ENCODE measurements at regions not wholly inside any gene's neighbourhood (a gene's known extent, or its start where the extent isn't known, plus 50 kb on each side); places are given as distances from the start of the nearest gene placed in this dataset.
"Not testable (repeated sequence)": the region's sequence is repeated elsewhere in the genome, so short reads cannot be mapped to it uniquely, and the experiment has no call there.

DNA sequence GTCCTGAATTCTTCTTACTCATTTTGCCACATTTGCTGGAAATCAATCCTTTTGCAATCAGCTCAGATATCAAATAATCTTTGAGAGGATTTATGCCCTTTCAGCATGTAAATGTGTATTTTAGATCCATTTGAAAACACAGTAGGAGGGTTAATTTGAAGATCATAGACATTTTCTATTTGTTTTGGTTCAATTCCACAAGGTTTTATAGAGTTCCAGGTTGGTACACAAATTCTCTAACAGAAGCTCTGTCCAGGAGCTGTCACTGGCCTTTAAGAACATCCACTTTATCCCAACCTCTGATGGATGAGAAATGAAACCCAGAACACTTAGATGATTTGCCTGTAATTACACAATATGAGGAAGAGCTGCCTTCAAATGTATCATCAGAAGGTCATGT, 157.3 kb upstream of the CHAC2 start:
- no peak for DNase-seq

DNA sequence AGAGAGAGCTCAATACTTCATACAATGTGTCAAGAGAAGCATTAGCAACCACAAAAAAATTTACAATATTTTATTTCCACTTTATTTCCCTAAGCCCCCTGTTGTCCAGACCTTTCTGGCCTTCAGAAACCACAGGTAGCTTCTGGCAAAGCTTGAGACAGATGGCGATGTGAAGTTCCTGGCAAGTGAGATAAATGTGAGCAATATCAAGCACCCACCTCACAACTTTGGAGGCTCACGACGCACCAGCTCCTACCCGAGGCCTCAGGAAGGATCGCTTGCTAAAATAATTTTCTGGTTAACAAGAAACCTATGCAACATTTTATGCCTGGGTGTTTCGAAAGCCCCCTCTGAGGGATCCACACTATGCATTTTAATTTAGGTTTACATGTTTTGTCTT, 158.1 kb upstream of the CHAC2 start:
- no peak for DNase-seq

GRCh38 chr2:53608293-53608692, 159.3 kb upstream of the CHAC2 start:
- DNase-seq: no peak

DNA sequence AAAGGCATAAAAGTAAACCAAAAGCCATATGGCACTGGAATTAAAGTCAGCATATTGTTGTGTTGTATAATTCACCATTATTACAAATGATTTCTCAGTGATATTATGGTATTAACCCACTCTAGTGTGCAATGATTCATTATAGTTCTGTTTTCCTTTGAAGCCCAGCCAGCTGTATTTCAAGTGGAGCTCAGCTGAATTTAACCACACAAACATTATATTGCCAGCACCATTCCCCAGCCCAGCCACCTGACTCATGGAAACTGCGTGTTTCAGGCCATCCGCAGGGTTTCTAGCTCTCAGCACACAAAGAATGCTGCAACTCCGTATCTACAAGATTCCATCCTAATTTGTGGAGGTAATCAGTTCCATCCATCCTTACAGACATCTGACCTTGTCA, 166.8 kb upstream of the CHAC2 start:
- DNase-seq: no peak

DNA sequence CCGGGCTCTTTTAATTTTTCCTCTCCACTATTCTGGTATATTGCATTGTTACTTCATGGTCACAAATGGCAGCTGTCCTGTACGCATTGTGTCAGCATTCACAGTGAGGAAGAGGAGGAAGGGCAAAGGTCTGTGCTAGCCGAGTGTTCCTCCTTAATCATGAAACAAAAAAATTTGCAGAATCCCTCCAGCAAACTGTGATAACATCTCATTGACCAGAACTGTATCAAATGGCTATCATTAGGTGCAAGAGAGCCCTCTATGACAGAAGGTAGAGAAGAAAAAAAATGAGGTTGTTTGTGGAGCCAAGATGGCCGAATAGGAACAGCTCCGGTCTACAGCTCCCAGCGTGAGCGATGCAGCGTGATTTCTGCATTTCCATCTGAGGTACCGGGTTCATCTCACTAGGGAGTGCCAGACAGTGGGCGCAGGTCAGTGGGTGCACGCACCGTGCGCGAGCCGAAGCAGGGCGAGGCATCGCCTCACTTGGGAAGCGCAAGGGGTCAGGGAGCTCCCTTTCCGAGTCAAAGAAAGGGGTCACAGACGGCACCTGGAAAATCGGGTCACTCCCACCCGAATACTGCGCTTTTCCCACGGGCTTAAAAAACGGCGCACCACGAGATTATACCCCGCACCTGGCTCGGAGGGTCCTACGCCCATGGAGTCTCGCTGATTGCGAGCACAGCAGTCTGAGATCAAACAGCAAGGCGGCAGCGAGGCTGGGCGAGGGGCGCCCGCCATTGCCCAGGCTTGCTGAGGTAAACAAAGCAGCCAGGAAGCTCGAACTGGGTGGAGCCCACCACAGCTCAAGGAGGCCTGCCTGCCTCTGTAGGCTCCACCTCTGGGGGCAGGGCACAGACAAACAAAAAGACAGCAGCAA, 180.6 kb upstream of the CHAC2 start:
- not testable (repeated sequence) for DNase-seq

DNA sequence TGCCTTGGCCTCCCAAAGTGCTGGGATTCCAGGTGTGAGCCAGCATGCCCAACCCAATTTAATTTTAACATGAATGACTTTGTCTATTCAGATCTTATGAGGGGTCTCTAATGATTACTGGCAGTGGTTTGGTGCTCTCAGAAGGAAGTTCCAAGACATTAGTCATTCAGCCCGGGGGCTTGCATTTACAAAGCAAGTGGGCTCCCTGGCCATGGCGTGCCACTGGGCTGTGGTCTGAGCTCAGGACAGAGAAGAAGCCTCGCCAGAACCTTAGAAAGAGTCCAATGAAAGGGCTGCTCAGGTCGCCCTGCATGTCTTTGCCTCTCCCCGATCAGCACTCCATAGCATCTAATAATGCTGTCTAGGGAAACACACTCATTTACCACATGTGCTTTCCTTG, 182.6 kb upstream of the CHAC2 start:
- DNase-seq: no peak

DNA sequence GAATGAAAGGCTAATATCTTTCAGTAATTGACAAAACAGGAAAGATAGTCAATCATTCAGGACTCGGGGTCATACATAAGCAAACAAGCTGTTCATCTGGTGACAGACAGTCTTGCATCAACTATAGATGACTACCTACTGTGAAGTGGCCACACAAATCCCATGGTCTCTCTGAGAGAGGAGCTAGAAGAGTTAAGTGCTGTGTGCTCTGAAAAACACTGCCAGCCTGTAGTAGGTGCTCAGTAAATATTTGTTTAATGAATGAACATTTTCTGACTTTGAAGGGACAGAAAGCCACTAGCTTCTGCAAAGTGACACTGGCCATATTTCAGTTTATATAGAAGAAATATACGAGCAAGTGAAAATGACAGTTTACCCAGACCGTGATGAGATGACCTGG, 184.0 kb upstream of the CHAC2 start:
- no peak for DNase-seq

- DNase-seq: no peak
Measured at GRCh38 chr2:53582556-53582955, 185.0 kb upstream of the CHAC2 start.

GRCh38 chr2:53576166-53576565, 191.4 kb upstream of the CHAC2 start:
- DNase-seq: no peak

DNA sequence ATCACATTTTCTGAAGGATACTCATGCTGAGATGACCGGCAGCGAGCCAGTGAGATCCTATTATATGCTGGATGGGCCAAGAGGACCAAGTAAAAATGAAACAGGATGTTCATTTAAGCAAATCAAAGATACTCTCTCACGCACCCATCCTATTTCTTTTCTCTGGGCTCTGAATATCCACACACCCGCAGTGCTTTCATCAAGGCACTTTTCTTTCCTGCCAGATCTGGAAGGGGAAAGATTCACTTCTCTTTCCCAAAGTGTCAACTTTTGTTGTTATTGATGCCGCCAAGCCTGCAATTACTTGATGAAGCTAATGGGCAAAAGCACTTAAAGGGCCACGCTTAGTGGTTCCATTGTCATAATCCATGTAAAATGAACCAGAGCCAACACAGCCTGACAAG, 191.9 kb upstream of the CHAC2 start:
- DNase-seq: no peak

DNA sequence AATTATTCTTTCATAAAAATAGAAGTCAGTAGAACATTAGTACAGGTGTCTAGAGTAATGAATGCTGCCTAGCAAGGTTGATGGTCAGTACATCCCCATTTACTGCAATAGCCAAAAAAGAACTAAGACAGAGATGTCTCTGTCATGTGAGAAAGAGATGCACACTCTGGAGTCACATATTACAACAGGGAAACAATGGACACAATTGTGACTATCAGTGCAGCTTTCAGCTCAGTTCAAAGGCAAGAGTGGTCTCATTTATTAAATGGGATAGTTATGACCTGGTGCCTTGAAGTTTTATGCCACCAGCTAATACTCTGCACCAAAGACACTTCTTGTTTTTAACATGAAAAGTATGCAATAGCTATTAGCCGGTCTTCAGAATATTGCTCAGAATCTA, 194.9 kb upstream of the CHAC2 start:
- DNase-seq: no peak

DNA sequence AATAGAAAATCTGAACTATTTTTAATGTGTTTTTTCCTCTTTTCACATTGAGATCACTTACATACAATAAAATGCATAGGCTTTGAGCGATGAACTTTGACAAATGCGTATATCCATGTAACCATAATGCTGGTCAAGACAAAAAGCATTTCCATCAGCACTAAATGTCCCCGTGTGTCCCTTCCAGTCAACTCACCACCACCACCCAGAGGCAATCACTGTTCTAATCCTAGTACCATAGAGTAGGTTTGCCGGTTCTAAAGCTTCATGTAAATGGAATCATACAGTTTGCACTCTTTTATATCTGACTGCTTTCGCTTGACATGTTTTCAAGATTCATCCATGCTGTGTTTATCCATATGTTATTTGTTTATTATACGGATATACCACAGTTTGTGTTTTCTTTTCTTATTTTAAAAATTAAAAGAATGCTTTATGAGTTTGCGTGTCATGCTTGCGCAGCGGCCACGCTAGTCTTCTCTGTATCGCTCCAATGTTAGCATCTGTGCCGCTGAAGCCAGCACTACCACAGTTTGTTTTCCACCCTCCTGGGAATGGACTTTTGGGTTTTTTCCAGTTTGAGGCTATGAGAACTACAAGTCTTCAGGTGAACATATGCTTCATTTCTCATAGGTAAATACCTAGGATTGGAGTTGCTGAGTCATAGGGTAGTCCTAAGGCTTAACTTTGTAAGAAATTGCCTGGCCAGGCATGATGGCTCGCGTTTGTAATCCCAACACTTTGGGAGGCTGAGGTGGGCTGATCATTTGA, 197.5 kb upstream of the CHAC2 start:
- DNase-seq: no peak

GRCh38 chr2:53568469-53568868, 199.1 kb upstream of the CHAC2 start:
- no peak for DNase-seq

DNA sequence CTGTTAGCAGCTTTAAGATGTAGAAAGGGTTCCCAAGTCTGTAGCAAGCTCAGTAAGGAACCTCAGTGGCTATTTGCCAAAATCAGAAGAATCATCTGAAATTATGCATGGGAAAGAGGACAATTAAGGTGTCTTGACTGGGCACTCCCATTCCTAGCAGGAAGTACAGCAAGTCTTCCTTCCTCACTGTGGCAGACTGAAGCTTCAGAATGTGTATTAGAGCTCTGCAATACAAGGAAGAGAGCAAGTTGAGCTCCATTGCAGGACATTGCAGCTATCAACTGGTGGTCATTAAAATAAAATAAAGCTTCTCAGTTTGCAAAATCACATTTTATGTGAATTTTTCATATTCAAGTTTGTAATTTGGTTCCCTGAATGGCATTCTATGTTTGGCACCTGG, 200.5 kb upstream of the CHAC2 start:
- DNase-seq: no peak

GRCh38 chr2:53562407-53562806, 205.2 kb upstream of the CHAC2 start:
- DNase-seq: no peak

DNA sequence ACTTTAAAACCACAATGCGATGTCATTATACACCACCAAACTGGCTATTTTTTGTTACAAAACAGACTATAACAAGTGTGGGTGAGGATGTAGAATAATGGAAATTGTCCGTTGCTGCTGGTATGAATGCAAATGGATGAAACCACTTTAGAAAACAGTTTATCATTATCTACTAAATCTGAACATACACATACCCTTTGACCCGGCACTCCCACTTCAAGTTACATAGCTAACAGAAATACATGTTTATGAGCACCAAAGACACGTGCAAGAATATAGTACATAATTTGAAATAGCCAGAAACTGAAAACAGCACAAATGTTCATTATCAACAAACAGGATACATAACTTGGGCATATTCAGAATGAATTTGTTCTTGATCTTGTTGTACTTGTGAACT, 206.4 kb upstream of the CHAC2 start:
- no peak for DNase-seq

- no peak for DNase-seq
Measured at GRCh38 chr2:53559302-53559966, 208.2 kb upstream of the CHAC2 start.

DNA sequence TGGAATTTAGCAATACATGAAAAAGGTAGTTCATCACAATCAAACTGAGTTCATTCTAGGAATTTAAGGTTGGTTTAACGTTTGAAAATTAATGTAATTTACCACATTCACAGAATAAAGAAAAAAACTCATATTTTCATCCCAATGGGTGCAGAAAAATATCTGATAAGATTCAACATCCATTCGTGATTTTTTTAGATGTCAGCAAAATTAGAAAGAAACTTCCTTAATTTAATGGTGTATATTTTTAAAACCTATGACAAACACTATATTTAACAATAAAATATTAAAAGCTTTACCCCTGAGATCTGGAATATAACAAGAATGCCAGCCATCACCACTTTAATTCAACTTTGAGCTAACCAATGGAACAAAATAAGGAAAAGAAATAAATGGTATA, 208.7 kb upstream of the CHAC2 start:
- no peak for DNase-seq

- no peak for DNase-seq
Measured at GRCh38 chr2:53549497-53549896, 218.1 kb upstream of the CHAC2 start.

- no peak for DNase-seq
Measured at GRCh38 chr2:53545604-53546003, 222.0 kb upstream of the CHAC2 start.

GRCh38 chr2:53544871-53545558, 222.6 kb upstream of the CHAC2 start:
- no peak for DNase-seq

GRCh38 chr2:53543083-53543482, 224.5 kb upstream of the CHAC2 start:
- no peak for DNase-seq

Data from NK-92 treated with Interleukin-12 subunit alpha and Interleukin-12 subunit beta, amount 100 ng/mL, for 24 hours (cell line).